Activated gamma-delta T cell treated with Interleukin-2 at 50 U/mL for 16 hours (primary cell): ENCODE measurements at regions not wholly inside any gene's neighbourhood (a gene's known extent, or its start where the extent isn't known, plus 50 kb on each side); places are given as distances from the start of the nearest gene placed in this dataset.

Experiments used
- DNase-seq: peaks from one replicate; pipeline ENCODE4 v3.0.0-alpha.2; 2020

- DNase-seq = no peak
Observed at GRCh38 chr14:98085751-98086150, 1186.2 kb downstream of the BCL11B start.

GRCh38 chr14:98093111-98093510 is 1178.9 kb downstream of the BCL11B start:
- no peak for DNase-seq

- DNase-seq = no peak
Observed at GRCh38 chr14:98099527-98099926, 1172.5 kb downstream of the BCL11B start.

GRCh38 chr14:98101323-98101722 is 1170.7 kb downstream of the BCL11B start:
- no peak for DNase-seq

GRCh38 chr14:98103705-98104104 is 1168.3 kb downstream of the BCL11B start:
- DNase-seq = peak; percentile 13

GRCh38 chr14:98109326-98109725 is 1162.7 kb downstream of the BCL11B start:
- DNase-seq = no peak

GRCh38 chr14:98112194-98112780 is 1159.7 kb downstream of the BCL11B start:
- DNase-seq = no peak

GRCh38 chr14:98114122-98114895 is 1157.7 kb downstream of the BCL11B start:
- DNase-seq = no peak

- DNase-seq = no peak
Observed at GRCh38 chr14:98114946-98115345, 1157.1 kb downstream of the BCL11B start.

GRCh38 chr14:98118749-98119148 is 1153.2 kb downstream of the BCL11B start:
- DNase-seq = no peak

GRCh38 chr14:98119739-98120138 is 1152.3 kb downstream of the BCL11B start:
- DNase-seq = no peak

- no peak for DNase-seq
Observed at GRCh38 chr14:98120831-98121464, 1151.0 kb downstream of the BCL11B start.

- no peak for DNase-seq
Observed at GRCh38 chr14:98122527-98122926, 1149.5 kb downstream of the BCL11B start.

GRCh38 chr14:98130691-98131090 is 1141.3 kb downstream of the BCL11B start:
- DNase-seq = no peak

- no peak for DNase-seq
Observed at GRCh38 chr14:98131406-98131805, 1140.6 kb downstream of the BCL11B start.

- DNase-seq = no peak
Observed at GRCh38 chr14:98133806-98134205, 1138.2 kb downstream of the BCL11B start.

GRCh38 chr14:98136012-98136789 is 1135.8 kb downstream of the BCL11B start:
- DNase-seq = peak; percentile 35

GRCh38 chr14:98137131-98138025 is 1134.6 kb downstream of the BCL11B start:
- no peak for DNase-seq

GRCh38 chr14:98138666-98139065 is 1133.3 kb downstream of the BCL11B start:
- peak; percentile 68 for DNase-seq

- no peak for DNase-seq
Observed at GRCh38 chr14:98140862-98141530, 1131.0 kb downstream of the BCL11B start.

GRCh38 chr14:98143566-98143965 is 1128.4 kb downstream of the BCL11B start:
- DNase-seq = no peak

- no peak for DNase-seq
Observed at GRCh38 chr14:98144964-98145363, 1127.0 kb downstream of the BCL11B start.
